Stomach (tissue), 8 donors: ENCODE measurements at regions not wholly inside any gene's neighbourhood (a gene's known extent, or its start where the extent isn't known, plus 50 kb on each side); places are given as distances from the start of the nearest gene placed in this dataset.

Source experiments
- DNase-seq, 2 donors: peaks; one replicate each; pipeline versions ENCODE4 v3.0.0 to v3.0.0-alpha.2; 2013 to 2019
- H3K27ac ChIP-seq, 5 donors: fragments of 200-600 bp in 4 of 5; sonication (generic) in 4 of 5; one replicate each; pipeline ENCODE4 v1.5.1; 2013 to 2019; ENCODE audit warnings: mild to moderate bottlenecking in 1 of 5, moderate library complexity in 1 of 5
- H3K27me3 ChIP-seq, 3 donors: fragments of 200-600 bp; sonication (generic); one replicate each; pipeline ENCODE4 v1.5.1; 2017 to 2019; ENCODE audit warnings: mixed run types in 1 of 3
- H3K36me3 ChIP-seq, 4 donors: fragments of 200-600 bp; sonication (generic); 1 replicate in 3 of 4; 2 replicates in 1 of 4; pipeline ENCODE4 v1.5.1; 2016 to 2019
- H3K4me1 ChIP-seq, 4 donors: fragments of 200-600 bp; sonication (generic); one replicate each; pipeline ENCODE4 v1.5.1; 2016 to 2019
- H3K4me3 ChIP-seq, 4 donors: fragments of 200-600 bp; sonication (generic) in 3 of 4; one replicate each; pipeline ENCODE4 v1.5.1; 2016 to 2019; ENCODE audit warnings: mild to moderate bottlenecking in 1 of 4
- H3K9me3 ChIP-seq, 4 donors: fragments of 200-600 bp; sonication (generic); one replicate each; pipeline ENCODE4 v1.5.1; 2016 to 2019
- CTCF ChIP-seq, 7 experiments: fragments of 450-650 bp in 4 of 7; fragments of 200-600 bp in 3 of 7; sonication (generic) in 3 of 7; IDR thresholded peaks; one replicate each; pipeline ENCODE4 v1.5.1; 2016 to 2019; ENCODE audit warnings: antibody characterized with exemption in 7 of 7, control low read depth in 2 of 7, mild to moderate bottlenecking in 1 of 7
- EP300 ChIP-seq: sonication (generic); formaldehyde crosslinking; IDR thresholded peaks from one replicate; pipeline ENCODE4 v1.6.1; 2017; ENCODE audit warnings: antibody characterized with exemption
- POLR2A ChIP-seq, 4 donors: fragments of 450-650 bp; IDR thresholded peaks; one replicate each; pipeline ENCODE4 v1.6.1; 2016; ENCODE audit warnings: antibody characterized with exemption in 4 of 4, control low read depth in 2 of 4, mild to moderate bottlenecking in 1 of 4, moderate library complexity in 1 of 4
- POLR2AphosphoS5 ChIP-seq, 3 donors: sonication (generic); formaldehyde crosslinking; IDR thresholded peaks; one replicate each; pipeline ENCODE4 v1.6.1; 2016; ENCODE audit warnings: antibody characterized with exemption in 3 of 3
- WGBS, 5 donors: extraction: QIAGEN DNeasy Blood & Tissue Kit in 3 of 5; methylation state at CpG; one replicate each; pipeline versions ENCODE4 v1.1.5 to v1.1.7; 2013 to 2018; 5-methylcytosine and 5-hydroxymethylcytosine counted together
- intact Hi-C: fragments of 100-400 bp; cut with DNase I; formaldehyde crosslinking; loops from one replicate; pipeline ENCODE4 v1.15.1; 2023; ENCODE audit warnings: low total_unique reads
- donor health status: healthy with polysubstance abuse.
- donor health status: Bipolar disorder and iron deficiency.
- donor health status: healthy.

DNA sequence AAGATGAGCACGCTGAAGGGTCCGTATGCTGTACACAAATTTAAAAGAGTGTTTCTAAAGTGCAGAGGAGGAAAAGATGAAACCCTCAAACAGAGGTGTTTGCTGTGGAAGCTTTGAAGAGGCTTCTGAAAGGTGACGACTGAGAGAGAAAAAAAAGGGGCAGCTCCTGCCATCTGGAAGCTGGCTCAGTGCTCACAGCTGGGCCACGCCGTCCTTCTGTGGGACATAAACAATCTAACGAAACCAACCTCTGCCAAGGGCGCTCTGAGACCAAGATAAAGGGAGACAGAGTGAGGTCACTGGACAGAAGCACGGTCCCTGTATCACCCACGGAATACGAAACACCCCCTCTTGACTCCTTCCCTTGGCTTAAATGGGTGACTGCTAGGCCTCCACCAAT lies 96.3 kb upstream of the SLC6A6 start:
- 85 to 92% (median 89%) methylated on average over 10 of the region's 10 CpGs for WGBS, 5 donors
- intact Hi-C loops, result no loop called here
- Histone ChIP-seq H3K27me3 (no peaks in the 10 kb centered on the region), H3K4me3 (no peak overlapping the region), H3K9me3 (no peaks in the 10 kb centered on the region), H3K36me3 (no peaks in the 10 kb centered on the region), H3K4me1 (peaks cover 0 to 7% (median 5%) of the 10 kb centered on the region in 4 donors), H3K27ac (no peak overlapping the region)
- TF ChIP-seq POLR2A (IDR thresholded peaks at IDR 0.05) (no peak), CTCF (IDR thresholded peaks at IDR 0.05) (no peak), POLR2AphosphoS5 (IDR thresholded peaks at IDR 0.05) (no peak), EP300 (no peak)
- DNase-seq, result no peak

GRCh38 chr3:14307656-14308302 lies 94.6 kb upstream of the SLC6A6 start:
- intact Hi-C loops, result no loop called here
- no peaks in the 10 kb centered on the region for H3K27me3 ChIP-seq
- H3K9me3 ChIP-seq, result no peaks in the 10 kb centered on the region
- WGBS, 5 donors, result 73 to 84% (median 77%) methylated on average over 18 of the region's 18 CpGs
- no peak overlapping the region for H3K27ac ChIP-seq
- TF ChIP-seq CTCF (IDR thresholded peaks at IDR 0.05) (no peak), POLR2A (IDR thresholded peaks at IDR 0.05) (no peak), EP300 (no peak), POLR2AphosphoS5 (IDR thresholded peaks at IDR 0.05) (no peak)
- no peak for DNase-seq
- H3K4me3 ChIP-seq, result no peak overlapping the region
- no peaks in the 10 kb centered on the region for H3K36me3 ChIP-seq
- peaks cover 0 to 14% (median 5%) of the 10 kb centered on the region in 4 donors for H3K4me1 ChIP-seq

DNA sequence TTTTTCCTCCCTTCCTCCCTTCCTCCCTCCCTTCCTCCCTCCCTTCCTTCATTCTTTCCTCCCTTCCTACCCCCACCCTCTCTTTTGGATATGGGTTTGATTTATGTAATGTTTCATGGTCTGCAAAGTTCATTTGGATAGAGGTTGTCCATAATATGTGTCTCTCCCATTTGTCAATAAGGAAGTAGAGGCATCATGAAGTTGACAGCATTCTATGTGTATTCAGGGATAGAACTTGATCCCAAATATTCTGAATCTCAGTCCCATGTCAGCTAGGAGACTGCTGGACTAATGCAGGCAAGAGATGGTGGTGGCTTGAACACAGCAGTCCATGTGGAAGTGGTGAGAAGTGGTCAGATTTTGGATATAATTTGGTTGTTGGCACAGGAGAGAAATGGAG lies 90.7 kb upstream of the SLC6A6 start:
- DNase-seq, result no peak
- no peak for TF ChIP-seq POLR2A (IDR thresholded peaks at IDR 0.05)
- TF ChIP-seq CTCF (IDR thresholded peaks at IDR 0.05), result no peak
- TF ChIP-seq POLR2AphosphoS5 (IDR thresholded peaks at IDR 0.05), result no peak
- Histone ChIP-seq H3K4me1 (peaks cover 0 to 11% (median 5%) of the 10 kb centered on the region in 4 donors), H3K9me3 (no peaks in the 10 kb centered on the region), H3K27me3 (no peaks in the 10 kb centered on the region), H3K36me3 (no peaks in the 10 kb centered on the region), H3K27ac (no peak overlapping the region), H3K4me3 (no peak overlapping the region)
- intact Hi-C loops, result no loop called here

GRCh38 chr3:14312375-14312774 lies 90.0 kb upstream of the SLC6A6 start:
- no peak for TF ChIP-seq EP300
- no peak for TF ChIP-seq POLR2AphosphoS5 (IDR thresholded peaks at IDR 0.05)
- TF ChIP-seq CTCF (IDR thresholded peaks at IDR 0.05), result no peak
- no peak for TF ChIP-seq POLR2A (IDR thresholded peaks at IDR 0.05)
- Histone ChIP-seq H3K4me1 (peaks cover 5 to 13% (median 8%) of the 10 kb centered on the region in 4 donors), H3K4me3 (no peak overlapping the region), H3K27ac (no peak overlapping the region), H3K36me3 (no peaks in the 10 kb centered on the region), H3K27me3 (no peaks in the 10 kb centered on the region), H3K9me3 (no peaks in the 10 kb centered on the region)
- WGBS, 5 donors, result 49 to 55% (median 53%) methylated on average over 10 of the region's 10 CpGs
- intact Hi-C loops, result no loop called here
- no peak for DNase-seq
